ENCODE measurements at regions not wholly inside any gene's neighbourhood (a gene's known extent, or its start where the extent isn't known, plus 50 kb on each side); places are given as distances from the start of the nearest gene placed in this dataset.

DNA sequence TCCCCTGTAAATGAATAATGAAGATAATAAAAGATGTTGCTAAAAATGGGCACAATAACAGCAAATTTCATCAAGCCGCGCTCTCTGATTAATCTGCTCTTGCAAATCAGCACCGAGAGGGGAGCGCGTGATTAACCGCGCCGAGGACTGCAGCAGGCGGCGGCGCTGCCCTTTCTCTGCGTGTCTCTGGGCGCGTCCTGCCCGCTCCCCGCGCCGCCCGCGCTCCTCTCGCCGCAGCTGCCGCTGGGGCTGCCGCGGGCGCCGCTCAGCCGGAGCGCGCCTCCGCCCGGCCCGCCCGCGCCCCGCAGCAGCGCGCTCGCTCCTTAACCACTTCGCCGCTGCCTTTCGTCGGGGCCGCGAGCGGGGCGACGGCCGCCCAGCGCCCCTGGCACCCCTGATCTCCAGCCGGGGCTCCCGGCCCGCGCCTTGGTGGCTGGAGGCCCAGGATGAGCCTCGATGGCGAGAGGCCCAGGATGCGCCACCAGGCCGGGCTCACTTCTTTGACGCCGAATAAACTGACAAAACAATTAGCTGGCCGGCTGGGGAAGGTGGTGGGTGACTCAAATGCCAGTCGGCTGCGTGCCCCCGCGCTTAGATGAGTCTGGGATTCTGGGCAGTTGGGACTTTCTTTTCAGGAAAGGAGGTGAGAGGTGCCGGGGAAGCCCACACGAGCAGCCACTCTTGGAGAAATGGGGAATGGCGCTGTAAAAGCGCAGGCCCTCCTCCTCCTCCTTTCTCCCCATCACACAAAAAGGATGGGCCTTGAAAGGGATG, 221.4 kb upstream of the PKN2 start:
- H3K9me3 ChIP-seq (replicated peaks in 1 of 2; ENCODE audit: control insufficient read depth in 2 of 2, insufficient read depth in 1 of 2, low read depth in 1 of 2, low read length in 2 of 2), result peaks cover 0 to 2% of the 10 kb centered on the region in 2 donors
- peak overlapping the region; percentile 55 for H2BK5ac ChIP-seq (ENCODE audit: low read length)
- peak overlapping the region; percentile 78 for H4K91ac ChIP-seq (ENCODE audit: low read depth, low read length, poor library complexity)
- H3K27ac ChIP-seq (replicated peaks; ENCODE audit: low read length), result peak overlapping the region; percentile 58
- peak overlapping the region; percentile 46 to 75 for H3K4me3 ChIP-seq (ENCODE audit: low read length in 2 of 2)
- H3K4me2 ChIP-seq (ENCODE audit: insufficient read depth, low read length, poor library complexity, severe bottlenecking), result peak overlapping the region; percentile 78
- H3K23ac ChIP-seq (ENCODE audit: low read depth, low read length, poor library complexity), result no peak overlapping the region
- no CpG with 5 or more reads among the region's 69 CpGs for WGBS, 2 donors (ENCODE audit: extremely low coverage in 2 of 2, insufficient read length in 2 of 2, insufficient replicate concordance in 1 of 2)
- H3K27me3 ChIP-seq (ENCODE audit: control insufficient read depth in 3 of 3, insufficient read depth in 3 of 3, low read depth in 1 of 3, low read length in 3 of 3), result peaks cover 0 to 50% (median 0%) of the 10 kb centered on the region in 3 experiments
- peak overlapping the region; percentile 93 for H2BK120ac ChIP-seq (ENCODE audit: low read depth, low read length)
- H3K36me3 ChIP-seq (replicated peaks in 1 of 2; ENCODE audit: control insufficient read depth in 2 of 2, insufficient read depth in 2 of 2, low read length in 2 of 2), result no peaks in the 10 kb centered on the region
- H3K14ac ChIP-seq (ENCODE audit: low read length), result no peak overlapping the region
- no peaks in the 10 kb centered on the region for H3K79me1 ChIP-seq (ENCODE audit: low read depth, low read length)
- peak overlapping the region; percentile 95 for H3K18ac ChIP-seq (ENCODE audit: low read length)
- peak overlapping the region; percentile 23 for H3K4ac ChIP-seq (ENCODE audit: low read length)
- DNase-seq (ENCODE audit: low spot score), result peak; percentile 50
- peak overlapping the region; percentile 82 for H2BK15ac ChIP-seq (ENCODE audit: low read length)
- peak overlapping the region; percentile 67 for H3K9ac ChIP-seq (ENCODE audit: low read depth, low read length, poor library complexity)
- H3K4me1 ChIP-seq (ENCODE audit: control insufficient read depth in 2 of 2, insufficient read depth in 1 of 2, low read depth in 1 of 2, low read length in 2 of 2), result peaks cover 0 to 4% of the 10 kb centered on the region in 2 donors
- H2BK12ac ChIP-seq (ENCODE audit: low read length), result peak overlapping the region; percentile 85
- peak overlapping the region; percentile 26 for H4K8ac ChIP-seq (ENCODE audit: low read depth, low read length)
- H2AK5ac ChIP-seq (ENCODE audit: low read depth, low read length), result no peak overlapping the region
- H2AFZ ChIP-seq (ENCODE audit: low read length), result peak overlapping the region; percentile 98

DNA sequence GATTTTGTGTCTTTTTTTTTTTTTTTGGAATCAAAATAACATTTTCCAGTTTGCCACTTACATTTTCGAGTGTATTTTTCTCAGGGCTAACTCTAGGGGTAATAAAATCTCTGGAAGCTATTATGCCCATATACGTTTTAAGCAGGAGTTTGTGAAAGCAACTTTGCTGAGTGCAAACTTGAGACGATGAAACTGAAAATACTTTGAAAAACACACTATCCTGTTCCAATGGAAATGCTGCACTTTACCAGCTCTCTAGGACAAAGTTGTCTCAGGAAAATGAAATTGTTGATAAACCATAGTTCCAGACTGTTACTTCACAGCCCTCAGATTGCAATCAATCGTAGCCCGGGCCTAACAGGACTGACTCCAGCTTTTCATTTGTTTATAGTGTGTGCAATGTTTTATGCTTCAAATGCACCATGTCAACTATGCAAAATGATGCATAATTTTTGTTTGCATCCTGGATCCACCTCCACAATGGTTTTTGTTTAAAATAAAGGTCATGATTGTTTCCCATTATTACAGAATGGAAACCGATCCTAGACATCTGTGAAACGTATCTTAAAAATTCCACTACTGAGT, 220.6 kb upstream of the PKN2 start:
- Histone ChIP-seq H3K27me3 (ENCODE audit: control insufficient read depth in 3 of 3, insufficient read depth in 3 of 3, low read depth in 1 of 3, low read length in 3 of 3) (peaks cover 0 to 43% (median 0%) of the 10 kb centered on the region in 3 experiments), H3K4me3 (ENCODE audit: low read length in 2 of 2) (no peak overlapping the region), H3K4ac (ENCODE audit: low read length) (no peak overlapping the region), H3K23ac (ENCODE audit: low read depth, low read length, poor library complexity) (no peak overlapping the region), H3K14ac (ENCODE audit: low read length) (no peak overlapping the region), H3K9me3 (replicated peaks in 1 of 2; ENCODE audit: control insufficient read depth in 2 of 2, insufficient read depth in 1 of 2, low read depth in 1 of 2, low read length in 2 of 2) (peaks cover 0 to 2% of the 10 kb centered on the region in 2 donors), H3K36me3 (replicated peaks in 1 of 2; ENCODE audit: control insufficient read depth in 2 of 2, insufficient read depth in 2 of 2, low read length in 2 of 2) (no peaks in the 10 kb centered on the region), H2BK15ac (ENCODE audit: low read length) (no peak overlapping the region), H2AFZ (ENCODE audit: low read length) (no peak overlapping the region), H3K4me2 (ENCODE audit: insufficient read depth, low read length, poor library complexity, severe bottlenecking) (no peak overlapping the region), H3K27ac (replicated peaks; ENCODE audit: low read length) (no peak overlapping the region), H3K9ac (ENCODE audit: low read depth, low read length, poor library complexity) (no peak overlapping the region), H3K79me1 (ENCODE audit: low read depth, low read length) (no peaks in the 10 kb centered on the region), H2BK5ac (ENCODE audit: low read length) (no peak overlapping the region), H2BK12ac (ENCODE audit: low read length) (no peak overlapping the region), H3K4me1 (ENCODE audit: control insufficient read depth in 2 of 2, insufficient read depth in 1 of 2, low read depth in 1 of 2, low read length in 2 of 2) (peaks cover 0 to 4% of the 10 kb centered on the region in 2 donors), H4K8ac (ENCODE audit: low read depth, low read length) (no peak overlapping the region), H3K18ac (ENCODE audit: low read length) (no peak overlapping the region), H4K91ac (ENCODE audit: low read depth, low read length, poor library complexity) (no peak overlapping the region), H2AK5ac (ENCODE audit: low read depth, low read length) (no peak overlapping the region), H2BK120ac (ENCODE audit: low read depth, low read length) (no peak overlapping the region)
- DNase-seq (ENCODE audit: low spot score), result no peak
- no CpG with 5 or more reads among the region's 7 CpGs for WGBS, 2 donors (ENCODE audit: extremely low coverage in 2 of 2, insufficient read length in 2 of 2, insufficient replicate concordance in 1 of 2)

DNA sequence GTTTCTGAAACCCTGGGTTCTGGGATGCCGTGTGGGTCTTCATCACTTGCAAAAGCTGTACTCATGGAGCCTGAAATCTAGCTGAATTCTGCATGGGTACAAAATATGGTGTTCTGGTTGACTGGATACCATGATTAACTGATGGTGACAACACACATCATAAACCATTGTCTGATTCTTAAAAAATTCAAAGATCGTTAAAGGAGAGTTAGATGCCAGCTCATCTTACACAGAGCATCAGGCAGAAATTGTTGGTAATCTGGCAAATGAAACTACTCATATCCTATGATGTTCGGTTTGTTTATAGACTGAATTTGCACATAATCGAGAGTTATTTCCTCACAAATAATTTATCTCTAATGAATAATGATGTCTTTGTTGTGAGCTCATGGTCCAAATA, 218.1 kb upstream of the PKN2 start:
- H2BK5ac ChIP-seq (ENCODE audit: low read length), result no peak overlapping the region
- H2AFZ ChIP-seq (ENCODE audit: low read length), result no peak overlapping the region
- peaks cover 0 to 2% of the 10 kb centered on the region in 2 donors for H3K9me3 ChIP-seq (replicated peaks in 1 of 2; ENCODE audit: control insufficient read depth in 2 of 2, insufficient read depth in 1 of 2, low read depth in 1 of 2, low read length in 2 of 2)
- peaks cover 0 to 4% of the 10 kb centered on the region in 2 donors for H3K4me1 ChIP-seq (ENCODE audit: control insufficient read depth in 2 of 2, insufficient read depth in 1 of 2, low read depth in 1 of 2, low read length in 2 of 2)
- DNase-seq (ENCODE audit: low spot score), result no peak
- H3K4me2 ChIP-seq (ENCODE audit: insufficient read depth, low read length, poor library complexity, severe bottlenecking), result no peak overlapping the region
- H3K79me1 ChIP-seq (ENCODE audit: low read depth, low read length), result no peaks in the 10 kb centered on the region
- no peak overlapping the region for H3K4me3 ChIP-seq (ENCODE audit: low read length in 2 of 2)
- no CpG with 5 or more reads among the region's 4 CpGs for whole genome bisulfite sequencing, 2 donors (ENCODE audit: extremely low coverage in 2 of 2, insufficient read length in 2 of 2, insufficient replicate concordance in 1 of 2)
- H3K27me3 ChIP-seq (ENCODE audit: control insufficient read depth in 3 of 3, insufficient read depth in 3 of 3, low read depth in 1 of 3, low read length in 3 of 3), result peaks cover 0 to 24% (median 0%) of the 10 kb centered on the region in 3 experiments
- no peak overlapping the region for H2BK12ac ChIP-seq (ENCODE audit: low read length)
- no peaks in the 10 kb centered on the region for H3K36me3 ChIP-seq (replicated peaks in 1 of 2; ENCODE audit: control insufficient read depth in 2 of 2, insufficient read depth in 2 of 2, low read length in 2 of 2)
- no peak overlapping the region for H3K9ac ChIP-seq (ENCODE audit: low read depth, low read length, poor library complexity)
- H3K27ac ChIP-seq (replicated peaks; ENCODE audit: low read length), result no peak overlapping the region
- H2BK15ac ChIP-seq (ENCODE audit: low read length), result no peak overlapping the region
- no peak overlapping the region for H4K8ac ChIP-seq (ENCODE audit: low read depth, low read length)
- no peak overlapping the region for H4K91ac ChIP-seq (ENCODE audit: low read depth, low read length, poor library complexity)
- no peak overlapping the region for H2AK5ac ChIP-seq (ENCODE audit: low read depth, low read length)
- H3K4ac ChIP-seq (ENCODE audit: low read length), result no peak overlapping the region
- H3K23ac ChIP-seq (ENCODE audit: low read depth, low read length, poor library complexity), result no peak overlapping the region
- no peak overlapping the region for H3K14ac ChIP-seq (ENCODE audit: low read length)
- H3K18ac ChIP-seq (ENCODE audit: low read length), result no peak overlapping the region
- H2BK120ac ChIP-seq (ENCODE audit: low read depth, low read length), result no peak overlapping the region

DNA sequence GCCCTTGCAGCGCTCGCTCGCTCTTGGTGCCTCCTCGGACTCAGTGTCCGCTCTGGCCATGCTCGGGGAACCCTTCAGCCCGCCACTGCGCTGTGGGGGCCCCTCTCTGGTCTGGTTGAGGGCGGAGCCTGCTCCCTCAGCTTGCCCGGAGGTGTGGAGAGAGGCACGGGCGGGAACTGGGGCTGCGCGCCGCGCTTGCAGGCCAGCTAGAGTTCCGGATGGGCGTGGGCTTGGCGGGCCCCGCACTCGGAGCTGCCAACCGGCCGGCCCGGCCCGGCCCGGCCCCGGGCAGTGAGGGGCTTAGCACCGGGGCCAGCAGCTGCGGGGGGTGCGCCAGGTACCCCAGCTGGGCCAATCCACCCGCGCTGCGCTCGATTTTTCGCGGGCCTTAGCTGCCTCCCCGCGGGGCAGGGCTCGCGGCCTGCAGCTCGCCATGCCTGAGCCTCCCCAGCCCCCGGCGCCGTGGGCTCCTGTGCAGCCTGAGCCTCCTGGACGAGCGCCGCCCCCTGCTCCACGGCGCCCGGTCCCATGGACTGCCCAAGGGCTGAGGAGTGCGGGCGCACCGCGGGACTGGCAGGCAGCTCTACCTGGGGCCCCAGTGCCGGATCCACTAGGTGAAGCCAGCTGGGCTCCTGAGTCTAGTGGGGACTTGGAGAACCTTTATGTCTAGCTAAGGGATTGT, 217.0 kb upstream of the PKN2 start:
- no peak overlapping the region for H2AK5ac ChIP-seq (ENCODE audit: low read depth, low read length)
- peaks cover 0 to 4% of the 10 kb centered on the region in 2 donors for H3K4me1 ChIP-seq (ENCODE audit: control insufficient read depth in 2 of 2, insufficient read depth in 1 of 2, low read depth in 1 of 2, low read length in 2 of 2)
- peaks cover 0 to 14% (median 0%) of the 10 kb centered on the region in 3 experiments for H3K27me3 ChIP-seq (ENCODE audit: control insufficient read depth in 3 of 3, insufficient read depth in 3 of 3, low read depth in 1 of 3, low read length in 3 of 3)
- H4K91ac ChIP-seq (ENCODE audit: low read depth, low read length, poor library complexity), result no peak overlapping the region
- DNase-seq (ENCODE audit: low spot score), result no peak
- H2BK5ac ChIP-seq (ENCODE audit: low read length), result no peak overlapping the region
- no peak overlapping the region for H3K27ac ChIP-seq (replicated peaks; ENCODE audit: low read length)
- no peaks in the 10 kb centered on the region for H3K36me3 ChIP-seq (replicated peaks in 1 of 2; ENCODE audit: control insufficient read depth in 2 of 2, insufficient read depth in 2 of 2, low read length in 2 of 2)
- H4K8ac ChIP-seq (ENCODE audit: low read depth, low read length), result no peak overlapping the region
- no peak overlapping the region for H3K14ac ChIP-seq (ENCODE audit: low read length)
- no peak overlapping the region for H3K9ac ChIP-seq (ENCODE audit: low read depth, low read length, poor library complexity)
- no CpG with 5 or more reads among the region's 55 CpGs for WGBS, 2 donors (ENCODE audit: extremely low coverage in 2 of 2, insufficient read length in 2 of 2, insufficient replicate concordance in 1 of 2)
- no peak overlapping the region for H2BK15ac ChIP-seq (ENCODE audit: low read length)
- H2BK120ac ChIP-seq (ENCODE audit: low read depth, low read length), result no peak overlapping the region
- no peak overlapping the region for H3K4me2 ChIP-seq (ENCODE audit: insufficient read depth, low read length, poor library complexity, severe bottlenecking)
- H3K23ac ChIP-seq (ENCODE audit: low read depth, low read length, poor library complexity), result peak overlapping the region; percentile 37
- H3K79me1 ChIP-seq (ENCODE audit: low read depth, low read length), result no peaks in the 10 kb centered on the region
- H2BK12ac ChIP-seq (ENCODE audit: low read length), result no peak overlapping the region
- H2AFZ ChIP-seq (ENCODE audit: low read length), result no peak overlapping the region
- no peak overlapping the region for H3K18ac ChIP-seq (ENCODE audit: low read length)
- peaks cover 0 to 2% of the 10 kb centered on the region in 2 donors for H3K9me3 ChIP-seq (replicated peaks in 1 of 2; ENCODE audit: control insufficient read depth in 2 of 2, insufficient read depth in 1 of 2, low read depth in 1 of 2, low read length in 2 of 2)
- H3K4ac ChIP-seq (ENCODE audit: low read length), result no peak overlapping the region
- no peak overlapping the region for H3K4me3 ChIP-seq (ENCODE audit: low read length in 2 of 2)
